ENCODE measurements at regions not wholly inside any gene's neighbourhood (a gene's known extent, or its start where the extent isn't known, plus 50 kb on each side); places are given as distances from the start of the nearest gene placed in this dataset.

GRCh38 chr5:15421921-15422412 is 78.0 kb upstream of the FBXL7 start:
- Histone ChIP-seq H3K27me3 (no peaks in the 10 kb centered on the region), H3K4me1 (no peaks in the 10 kb centered on the region), H3K9me3 (no peaks in the 10 kb centered on the region), H3K27ac (no peak overlapping the region), H3K36me3 (no peaks in the 10 kb centered on the region), H3K4me3 (no peak overlapping the region)
- 57 to 64% methylated on average over 4 of the region's 4 CpGs for WGBS, 2 donors
- no peak for TF ChIP-seq POLR2AphosphoS5 (IDR thresholded peaks at IDR 0.05)
- TF ChIP-seq POLR2A (IDR thresholded peaks at IDR 0.05), result no peak
- TF ChIP-seq EP300 (IDR thresholded peaks at IDR 0.05), result no peak
- no peak for TF ChIP-seq CTCF (IDR thresholded peaks at IDR 0.05)
- DNase-seq (no peak), ATAC-seq (ENCODE audit: low FRiP score in 2 of 2) (peak in 1 of 2 donors; percentile 84)

GRCh38 chr5:15421381-15421780 is 78.6 kb upstream of the FBXL7 start:
- DNase-seq (no peak), ATAC-seq (ENCODE audit: low FRiP score in 2 of 2) (no peak)
- WGBS, 2 donors, result 77 to 82% methylated on average over 3 of the region's 3 CpGs
- Histone ChIP-seq H3K36me3 (no peaks in the 10 kb centered on the region), H3K4me1 (no peaks in the 10 kb centered on the region), H3K4me3 (no peak overlapping the region), H3K27me3 (no peaks in the 10 kb centered on the region), H3K27ac (no peak overlapping the region), H3K9me3 (no peaks in the 10 kb centered on the region)
- TF ChIP-seq EP300 (IDR thresholded peaks at IDR 0.05), result no peak

DNA sequence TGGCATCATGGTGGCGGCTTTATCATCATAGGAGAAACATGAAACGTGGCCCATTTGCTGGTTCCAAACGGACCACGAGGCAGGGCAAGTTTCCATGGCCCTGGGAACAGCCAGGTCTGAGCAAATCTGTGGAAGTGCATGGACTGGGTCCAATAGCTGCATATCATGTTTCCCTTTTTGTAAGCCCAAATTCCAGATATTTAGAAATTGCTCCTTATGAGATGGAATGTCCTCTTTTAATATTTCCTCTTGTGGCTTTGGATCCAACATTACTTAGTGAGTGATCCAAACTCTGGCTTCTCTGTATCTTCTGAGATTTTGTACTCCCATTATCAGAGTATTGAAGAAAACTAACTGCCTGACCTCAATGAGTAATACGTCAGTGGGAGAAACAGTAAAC is 79.8 kb upstream of the FBXL7 start:
- ATAC-seq (ENCODE audit: low FRiP score in 2 of 2), result peak in 1 of 2 donors; percentile 59

GRCh38 chr5:15417156-15417555 is 82.8 kb upstream of the FBXL7 start:
- no peaks in the 10 kb centered on the region for H3K4me1 ChIP-seq
- 81 to 86% methylated on average over 3 of the region's 3 CpGs for WGBS, 2 donors
- H3K36me3 ChIP-seq, result no peaks in the 10 kb centered on the region
- no peak overlapping the region for H3K4me3 ChIP-seq
- DNase-seq (no peak), ATAC-seq (ENCODE audit: low FRiP score in 2 of 2) (no peak)
- no peak overlapping the region for H3K27ac ChIP-seq
- no peaks in the 10 kb centered on the region for H3K27me3 ChIP-seq
- no peaks in the 10 kb centered on the region for H3K9me3 ChIP-seq
- TF ChIP-seq POLR2AphosphoS5 (IDR thresholded peaks at IDR 0.05) (no peak), EP300 (IDR thresholded peaks at IDR 0.05) (no peak), CTCF (IDR thresholded peaks at IDR 0.05) (no peak)

More for the DNA sequence above, 79.8 kb upstream of the FBXL7 start:
- no peaks in the 10 kb centered on the region for H3K36me3 ChIP-seq
- DNase-seq, result no peak
- no peaks in the 10 kb centered on the region for H3K27me3 ChIP-seq
- no peak overlapping the region for H3K27ac ChIP-seq
- 75 to 79% methylated on average over 5 of the region's 5 CpGs for WGBS, 2 donors
- TF ChIP-seq CTCF (IDR thresholded peaks at IDR 0.05) (no peak), POLR2A (IDR thresholded peaks at IDR 0.05) (no peak), POLR2AphosphoS5 (IDR thresholded peaks at IDR 0.05) (no peak), EP300 (IDR thresholded peaks at IDR 0.05) (no peak)
- H3K4me3 ChIP-seq, result no peak overlapping the region
- H3K4me1 ChIP-seq, result no peaks in the 10 kb centered on the region
- H3K9me3 ChIP-seq, result no peaks in the 10 kb centered on the region

DNA sequence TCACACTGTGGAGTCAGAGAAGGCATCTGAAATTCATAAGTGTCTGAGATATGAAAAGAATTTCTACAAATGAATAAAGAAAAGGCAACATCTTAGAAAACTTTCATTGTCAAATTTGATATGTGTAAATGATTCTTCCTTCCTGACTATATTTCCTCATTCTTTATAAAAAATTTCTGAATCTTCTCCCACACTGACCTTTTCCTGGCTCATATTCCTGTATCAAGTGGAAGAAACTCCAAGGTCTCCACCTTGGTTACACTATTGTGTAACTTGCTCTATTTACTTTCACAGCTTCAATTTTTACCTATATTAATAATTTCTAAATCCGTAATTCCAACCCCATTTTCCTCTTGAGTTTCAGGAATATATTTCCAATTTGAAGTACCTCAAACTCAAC is 93.5 kb upstream of the FBXL7 start:
- no peaks in the 10 kb centered on the region for H3K4me1 ChIP-seq
- no peak for DNase-seq
- 59 to 70% methylated on average over 1 of the region's 1 CpG for WGBS, 2 donors
- no peak overlapping the region for H3K27ac ChIP-seq
- H3K9me3 ChIP-seq, result peaks cover 0 to 9% (median 3%) of the 10 kb centered on the region in 4 donors
- TF ChIP-seq EP300 (IDR thresholded peaks at IDR 0.05) (no peak), POLR2AphosphoS5 (IDR thresholded peaks at IDR 0.05) (no peak), POLR2A (IDR thresholded peaks at IDR 0.05) (no peak), CTCF (IDR thresholded peaks at IDR 0.05) (no peak)
- no peak for ATAC-seq (ENCODE audit: low FRiP score in 2 of 2)
- H3K27me3 ChIP-seq, result no peaks in the 10 kb centered on the region
- H3K36me3 ChIP-seq, result no peaks in the 10 kb centered on the region
- H3K4me3 ChIP-seq, result no peak overlapping the region

All from upper lobe of left lung (tissue), 6 donors.